HL-60 (cell line): ENCODE measurements at regions not wholly inside any gene's neighbourhood (a gene's known extent, or its start where the extent isn't known, plus 50 kb on each side); places are given as distances from the start of the nearest gene placed in this dataset.

Source experiments
- DNase-seq, 2 experiments: peaks; one replicate each; pipeline ENCODE4 v3.0.0-alpha.2; 2010 to 2020; ENCODE audit warnings: low read depth in 1 of 2, low spot score in 1 of 2
- H3K27ac ChIP-seq: fragments of 250-450 bp; sonication (Bioruptor Pico); replicated peaks from 2 replicates; pipeline ENCODE4 v1.5.1; 2020; ENCODE audit warnings: mild to moderate bottlenecking, moderate library complexity
- H3K27me3 ChIP-seq: fragments of 250-450 bp; sonication (Bioruptor Pico); 2 replicates; pipeline ENCODE4 v1.5.1; 2021; ENCODE audit warnings: mild to moderate bottlenecking, moderate library complexity; ENCODE audit not compliant: insufficient read depth, poor library complexity, severe bottlenecking
- H3K4me3 ChIP-seq: replicated peaks from 2 replicates; pipeline ENCODE4 v1.5.1; 2011; ENCODE audit warnings: mild to moderate bottlenecking, control low read depth, low read length; ENCODE audit not compliant: insufficient read depth
- CTCF ChIP-seq: IDR thresholded peaks from one replicate; pipeline ENCODE4 v1.5.1; 2011; ENCODE audit warnings: low read length, control low read depth, inconsistent platforms; ENCODE audit not compliant: insufficient read depth
- GABPA ChIP-seq: IDR thresholded peaks from 2 replicates; pipeline ENCODE4 v1.6.1; 2012; ENCODE audit warnings: low read depth
- POLR2AphosphoS5 ChIP-seq: IDR thresholded peaks from 2 replicates; pipeline ENCODE4 v1.6.1; 2012; ENCODE audit warnings: low read depth
- REST ChIP-seq: IDR thresholded peaks from 2 replicates; pipeline ENCODE4 v1.6.1; 2012; ENCODE audit warnings: low read depth; ENCODE audit not compliant: insufficient replicate concordance
- SPI1 ChIP-seq: IDR thresholded peaks from 2 replicates; pipeline ENCODE4 v1.6.1; 2012; ENCODE audit warnings: low read depth, mild to moderate bottlenecking, borderline replicate concordance

GRCh38 chr2:204447722-204448121 is 97.6 kb upstream of the PARD3B start:
- Histone ChIP-seq H3K27me3 (no peaks in the 10 kb centered on the region), H3K27ac (no peak overlapping the region), H3K4me3 (no peak overlapping the region)
- DNase-seq = no peak
- no peak for TF ChIP-seq CTCF
- no peak for TF ChIP-seq GABPA
- no peak for TF ChIP-seq REST
- TF ChIP-seq SPI1 = no peak
- no peak for TF ChIP-seq POLR2AphosphoS5

GRCh38 chr2:204449977-204450376 is 95.3 kb upstream of the PARD3B start:
- no peak for TF ChIP-seq CTCF
- TF ChIP-seq POLR2AphosphoS5 = no peak
- no peak for TF ChIP-seq GABPA
- no peak for TF ChIP-seq SPI1
- H3K27ac ChIP-seq = no peak overlapping the region
- no peak for DNase-seq
- H3K27me3 ChIP-seq = no peaks in the 10 kb centered on the region
- no peak overlapping the region for H3K4me3 ChIP-seq

- H3K27me3 ChIP-seq = no peaks in the 10 kb centered on the region
- DNase-seq = no peak
- H3K27ac ChIP-seq = no peak overlapping the region
- no peak overlapping the region for H3K4me3 ChIP-seq
- no peak for TF ChIP-seq REST
- TF ChIP-seq SPI1 = no peak
- TF ChIP-seq CTCF = no peak
- TF ChIP-seq GABPA = no peak
- TF ChIP-seq POLR2AphosphoS5 = no peak
Measured at GRCh38 chr2:204451766-204452165, 93.5 kb upstream of the PARD3B start.

GRCh38 chr2:204452464-204453023 is 92.7 kb upstream of the PARD3B start:
- Histone ChIP-seq H3K27ac (no peak overlapping the region), H3K27me3 (no peaks in the 10 kb centered on the region), H3K4me3 (no peak overlapping the region)
- TF ChIP-seq REST = no peak
- TF ChIP-seq CTCF = no peak
- no peak for TF ChIP-seq GABPA
- no peak for TF ChIP-seq SPI1
- TF ChIP-seq POLR2AphosphoS5 = no peak
- DNase-seq = no peak
